Epithelial cell of proximal tubule (primary cell): ENCODE measurements at regions not wholly inside any gene's neighbourhood (a gene's known extent, or its start where the extent isn't known, plus 50 kb on each side); places are given as distances from the start of the nearest gene placed in this dataset.

Experiments
- DNase-seq: peaks from one replicate; pipeline ENCODE4 v3.0.0-alpha.2; 2011; ENCODE audit warnings: low read depth
- H3K4me3 ChIP-seq: 2 replicates; pipeline ENCODE4 v1.5.1; 2011; ENCODE audit warnings: low read depth, mild to moderate bottlenecking, low read length
- TF ChIP-seq, protein P1 (sequence below): conservative IDR thresholded peaks from 2 replicates; pipeline ENCODE4 v1.5.1; 2012; ENCODE audit warnings: low read depth, mild to moderate bottlenecking, low read length

DNA sequence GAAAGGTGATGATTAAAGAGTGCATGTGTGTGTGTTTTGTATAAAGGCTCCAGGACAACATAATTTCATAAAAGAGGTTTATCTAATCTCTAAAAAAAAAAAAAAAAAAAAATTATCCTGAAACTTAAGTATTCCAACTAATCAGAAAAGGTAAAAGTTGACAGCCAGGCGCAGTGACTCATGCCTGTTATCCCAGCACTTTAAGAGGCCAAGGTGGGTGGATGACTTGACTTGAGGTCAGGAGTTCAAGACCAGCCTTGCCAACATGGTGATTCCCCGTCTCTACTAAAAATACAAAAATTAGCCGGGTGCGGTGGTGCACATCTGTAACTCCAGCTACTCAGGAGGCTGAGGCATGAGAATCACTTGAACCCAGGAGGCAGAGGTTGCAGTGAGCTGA lies 632.7 kb upstream of the CHORDC1 start:
- TF ChIP-seq, protein P1, sequence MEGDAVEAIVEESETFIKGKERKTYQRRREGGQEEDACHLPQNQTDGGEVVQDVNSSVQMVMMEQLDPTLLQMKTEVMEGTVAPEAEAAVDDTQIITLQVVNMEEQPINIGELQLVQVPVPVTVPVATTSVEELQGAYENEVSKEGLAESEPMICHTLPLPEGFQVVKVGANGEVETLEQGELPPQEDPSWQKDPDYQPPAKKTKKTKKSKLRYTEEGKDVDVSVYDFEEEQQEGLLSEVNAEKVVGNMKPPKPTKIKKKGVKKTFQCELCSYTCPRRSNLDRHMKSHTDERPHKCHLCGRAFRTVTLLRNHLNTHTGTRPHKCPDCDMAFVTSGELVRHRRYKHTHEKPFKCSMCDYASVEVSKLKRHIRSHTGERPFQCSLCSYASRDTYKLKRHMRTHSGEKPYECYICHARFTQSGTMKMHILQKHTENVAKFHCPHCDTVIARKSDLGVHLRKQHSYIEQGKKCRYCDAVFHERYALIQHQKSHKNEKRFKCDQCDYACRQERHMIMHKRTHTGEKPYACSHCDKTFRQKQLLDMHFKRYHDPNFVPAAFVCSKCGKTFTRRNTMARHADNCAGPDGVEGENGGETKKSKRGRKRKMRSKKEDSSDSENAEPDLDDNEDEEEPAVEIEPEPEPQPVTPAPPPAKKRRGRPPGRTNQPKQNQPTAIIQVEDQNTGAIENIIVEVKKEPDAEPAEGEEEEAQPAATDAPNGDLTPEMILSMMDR, result no peak
- H3K4me3 ChIP-seq, result no peak overlapping the region
- no peak for DNase-seq

- TF ChIP-seq, protein P1, result no peak
- H3K4me3 ChIP-seq, result no peak overlapping the region
- DNase-seq, result no peak
These were observed 628.3 kb upstream of the CHORDC1 start for GRCh38 chr11:90851196-90851595.

- DNase-seq, result no peak
- TF ChIP-seq, protein P1, result no peak
- H3K4me3 ChIP-seq, result no peak overlapping the region
These were observed 626.5 kb upstream of the CHORDC1 start for GRCh38 chr11:90849312-90849711.

GRCh38 chr11:90847268-90847886 lies 624.5 kb upstream of the CHORDC1 start:
- DNase-seq, result no peak
- TF ChIP-seq, protein P1, result no peak

DNA sequence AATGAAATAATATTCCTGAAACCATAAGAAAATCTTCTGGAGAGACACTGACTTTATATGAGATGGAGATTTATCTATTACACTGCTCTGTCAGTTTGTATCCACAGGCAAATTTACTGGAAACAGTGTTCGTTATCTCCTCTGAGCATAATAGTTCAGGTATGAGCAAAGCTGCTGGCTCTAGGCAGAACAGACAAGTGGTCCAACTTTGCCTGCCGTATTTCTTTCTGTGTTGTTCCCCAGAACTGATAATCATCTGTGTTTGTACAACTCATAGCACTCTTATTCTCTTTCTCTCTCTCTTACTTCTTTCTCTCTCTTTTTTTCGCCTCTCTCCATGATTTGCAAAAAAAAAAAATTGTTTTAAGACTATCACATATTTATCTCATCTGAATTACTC lies 623.8 kb upstream of the CHORDC1 start:
- DNase-seq, result no peak
- TF ChIP-seq, protein P1, result no peak
- no peak overlapping the region for H3K4me3 ChIP-seq

More at GRCh38 chr11:90847268-90847886, 624.5 kb upstream of the CHORDC1 start:
- no peak overlapping the region for H3K4me3 ChIP-seq

DNA sequence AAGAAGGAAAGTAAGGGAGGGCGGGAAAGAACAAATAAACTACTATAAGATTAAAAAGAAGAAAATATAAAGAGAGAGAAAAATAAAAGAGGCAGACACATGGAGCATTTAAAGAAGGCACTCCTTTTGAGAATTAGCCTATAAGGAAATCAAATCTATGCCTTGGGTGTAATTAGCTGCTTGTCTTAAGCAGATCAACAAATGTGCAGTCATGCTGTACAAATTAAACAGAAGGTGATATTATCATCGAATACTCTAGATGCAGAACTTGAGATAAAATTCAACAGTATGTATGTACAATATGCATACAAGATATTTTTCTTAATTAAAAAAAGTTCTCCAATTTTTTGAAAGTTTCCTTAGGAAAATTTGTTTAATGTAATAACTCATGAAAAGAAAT lies 623.0 kb upstream of the CHORDC1 start:
- H3K4me3 ChIP-seq, result no peak overlapping the region
- TF ChIP-seq, protein P1, result no peak
- DNase-seq, result no peak

- TF ChIP-seq, protein P1, result no peak
- DNase-seq, result no peak
- no peak overlapping the region for H3K4me3 ChIP-seq
These were observed 622.3 kb upstream of the CHORDC1 start for GRCh38 chr11:90845126-90845525.
